ENCODE measurements at regions not wholly inside any gene's neighbourhood (a gene's known extent, or its start where the extent isn't known, plus 50 kb on each side); places are given as distances from the start of the nearest gene placed in this dataset.

DNA sequence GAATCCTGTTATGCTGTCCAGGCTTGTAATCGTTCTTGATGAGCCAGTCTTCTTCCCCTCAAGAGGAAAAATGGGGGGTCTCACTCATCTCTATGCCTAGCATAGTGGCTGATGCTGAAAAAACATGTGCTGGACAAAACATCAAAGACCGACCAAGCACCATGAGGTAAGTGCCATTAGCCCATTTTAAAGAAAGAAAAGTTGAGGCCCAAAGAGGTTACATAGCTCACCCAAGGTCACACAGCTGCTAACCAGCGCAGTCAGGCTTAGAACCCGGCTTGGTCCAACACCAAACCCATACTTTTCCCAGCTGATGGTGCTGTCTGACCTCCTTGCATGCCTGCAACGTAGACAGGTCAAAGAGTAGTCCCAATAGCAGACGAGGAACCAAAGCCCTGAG is 156.4 kb downstream of the INHBB start:
- H2AK5ac ChIP-seq (ENCODE audit: low read depth, low read length), result no peak overlapping the region
- FAIRE-seq (no peak), DNase-seq (ENCODE audit: low read depth in 1 of 2, low spot score in 2 of 2) (no peak)
- H2BK120ac ChIP-seq (replicated peaks; ENCODE audit: low read depth, low read length), result no peak overlapping the region
- no peak overlapping the region for H3K14ac ChIP-seq (ENCODE audit: insufficient read length)
- no peak overlapping the region for H2BK12ac ChIP-seq (ENCODE audit: low read depth, low read length)
- no peak overlapping the region for H3K9ac ChIP-seq (replicated peaks in 1 of 4; ENCODE audit: extremely low read depth in 1 of 4, low read depth in 3 of 4, low read length in 3 of 4)
- no peak overlapping the region for H3K4me2 ChIP-seq (ENCODE audit: insufficient read depth in 1 of 2, low read depth in 2 of 2, low read length in 2 of 2)
- WGBS, 2 experiments (ENCODE audit: extremely low coverage in 1 of 2, insufficient coverage in 1 of 2, insufficient read length in 1 of 2, insufficient replicate concordance in 2 of 2, low coverage in 1 of 2, low lambda C conversion rate in 2 of 2, missing lambda C conversion rate in 1 of 2), result 94% methylated on average over 6 of the region's 6 CpGs; no CpG with 5 or more reads in 1 of the 2 experiments
- CTCF ChIA-PET (ENCODE audit: partially characterized antibody), result interaction anchor here (0.6 to 1.7 kb wide), 4 partner anchors 19 to 178 kb away, joined by 3 to 8 read pairs (median 4); no protein-coding TSS in a partner anchor
- H2BK20ac ChIP-seq (ENCODE audit: low read length), result no peak overlapping the region
- peaks cover 0 to 7% (median 2%) of the 10 kb centered on the region in 4 experiments; a peak in 3 of 7 replicates for H3K27me3 ChIP-seq (replicated peaks in 1 of 4; ENCODE audit: control insufficient read depth in 3 of 4, extremely low read depth in 1 of 4, insufficient read depth in 3 of 4, low read length in 3 of 4)
- no peaks in the 10 kb centered on the region for H3K79me2 ChIP-seq (ENCODE audit: control insufficient read depth in 1 of 2, insufficient read depth in 2 of 2, low read length in 2 of 2)
- H4K91ac ChIP-seq (replicated peaks; ENCODE audit: insufficient read length, low read length), result no peak overlapping the region
- H2BK5ac ChIP-seq (ENCODE audit: low read depth, low read length), result no peak overlapping the region
- peaks cover 0 to 3% of the 10 kb centered on the region in 2 experiments for H4K20me1 ChIP-seq (replicated peaks in 1 of 2; ENCODE audit: control insufficient read depth in 1 of 2, insufficient read depth in 2 of 2, low read length in 2 of 2)
- no peak overlapping the region for H4K8ac ChIP-seq (ENCODE audit: extremely low read depth, insufficient read depth, low read length)
- H3K4me1 ChIP-seq (replicated peaks in 1 of 4; ENCODE audit: control insufficient read depth in 3 of 4, insufficient read depth in 4 of 4, low read length in 3 of 4), result no peaks in the 10 kb centered on the region; a peak in 1 of 7 replicates
- no peaks in the 10 kb centered on the region for H3K9me3 ChIP-seq (ENCODE audit: insufficient read depth in 2 of 2, low read depth in 1 of 2, low read length in 1 of 2)
- POLR2A ChIA-PET (ENCODE audit: partially characterized antibody), result no interaction called here
- no peak overlapping the region for H3K23ac ChIP-seq (ENCODE audit: insufficient read length)
- H3K18ac ChIP-seq (ENCODE audit: extremely low read depth, low read length), result no peak overlapping the region
- no peak overlapping the region for H2BK15ac ChIP-seq (ENCODE audit: low read length)
- no peak overlapping the region for H3K4me3 ChIP-seq (ENCODE audit: extremely low read depth in 1 of 4, insufficient read depth in 2 of 4, low read depth in 3 of 4, low read length in 4 of 4)
- no peak overlapping the region for H3K27ac ChIP-seq (ENCODE audit: low read depth, low read length)
- H2AFZ ChIP-seq (ENCODE audit: low read length), result no peak overlapping the region
- H4K5ac ChIP-seq (ENCODE audit: insufficient read length, low read depth, low read length), result no peak overlapping the region
- no peaks in the 10 kb centered on the region for H3K79me1 ChIP-seq (ENCODE audit: low read depth, low read length)
- no peak overlapping the region for H3K56ac ChIP-seq (replicated peaks; ENCODE audit: insufficient read length, low read depth, low read length)
- H3K23me2 ChIP-seq (ENCODE audit: low read depth, low read length), result no peaks in the 10 kb centered on the region
- no peak overlapping the region for H3K4ac ChIP-seq (replicated peaks; ENCODE audit: insufficient read length, low read depth, low read length)
- H3K36me3 ChIP-seq (ENCODE audit: control insufficient read depth in 2 of 4, insufficient read depth in 4 of 4, low read length in 3 of 4), result no peaks in the 10 kb centered on the region
- TF ChIP-seq SIRT6 (IDR thresholded peaks at IDR 0.05; ENCODE audit: low read length), result no peak
- TF ChIP-seq BCL11A (IDR thresholded peaks at IDR 0.05; ENCODE audit: low read depth in 2 of 2, low read length in 2 of 2), result no peak
- TF ChIP-seq SIX5 (IDR thresholded peaks at IDR 0.05; ENCODE audit: low read depth, low read length), result no peak
- no peak for TF ChIP-seq ZNF274 (IDR thresholded peaks at IDR 0.05; ENCODE audit: borderline replicate concordance, extremely low read depth, low read length)
- no peak for TF ChIP-seq MAX (IDR thresholded peaks at IDR 0.05)
- no peak for TF ChIP-seq BRCA1 (IDR thresholded peaks at IDR 0.05; ENCODE audit: low read depth, low read length)
- TF ChIP-seq SIN3A (conservative IDR thresholded peaks at IDR 0.05 in 1 of 2, IDR thresholded peaks at IDR 0.05 in 1 of 2; ENCODE audit: low read depth in 1 of 2, low read length in 2 of 2), result no peak
- TF ChIP-seq POU5F1 (IDR thresholded peaks at IDR 0.05; ENCODE audit: low read depth, low read length), result no peak
- no peak for TF ChIP-seq POLR2A (IDR thresholded peaks at IDR 0.05; ENCODE audit: control extremely low read depth in 1 of 2, low read depth in 2 of 2, low read length in 2 of 2)
- no peak for TF ChIP-seq TCF12 (IDR thresholded peaks at IDR 0.05; ENCODE audit: low read depth, low read length)
- TF ChIP-seq GTF2F1 (IDR thresholded peaks at IDR 0.05; ENCODE audit: borderline replicate concordance, low read depth, low read length), result no peak
- no peak for TF ChIP-seq ATF3 (IDR thresholded peaks at IDR 0.05; ENCODE audit: insufficient read depth, low read depth, low read length)
- TF ChIP-seq RXRA (IDR thresholded peaks at IDR 0.05; ENCODE audit: insufficient read depth, low read depth, low read length), result no peak
- TF ChIP-seq SP2 (IDR thresholded peaks at IDR 0.05; ENCODE audit: low read length), result no peak
- TF ChIP-seq SAP30 (IDR thresholded peaks at IDR 0.05; ENCODE audit: insufficient read depth, insufficient replicate concordance, low read length), result no peak
